GM18868 (cell line): ENCODE measurements at regions not wholly inside any gene's neighbourhood (a gene's known extent, or its start where the extent isn't known, plus 50 kb on each side); places are given as distances from the start of the nearest gene placed in this dataset.
"Not testable (repeated sequence)": the region's sequence is repeated elsewhere in the genome, so short reads cannot be mapped to it uniquely, and the experiment has no call there.

ENCODE experiments used
- ATAC-seq: cut with Tn5 transposase; IDR thresholded peaks from one replicate; pipeline ENCODE4 v1.9.1; 2021; ENCODE audit warnings: mild to moderate bottlenecking, moderate library complexity; ENCODE audit not compliant: unreplicated experiment

DNA sequence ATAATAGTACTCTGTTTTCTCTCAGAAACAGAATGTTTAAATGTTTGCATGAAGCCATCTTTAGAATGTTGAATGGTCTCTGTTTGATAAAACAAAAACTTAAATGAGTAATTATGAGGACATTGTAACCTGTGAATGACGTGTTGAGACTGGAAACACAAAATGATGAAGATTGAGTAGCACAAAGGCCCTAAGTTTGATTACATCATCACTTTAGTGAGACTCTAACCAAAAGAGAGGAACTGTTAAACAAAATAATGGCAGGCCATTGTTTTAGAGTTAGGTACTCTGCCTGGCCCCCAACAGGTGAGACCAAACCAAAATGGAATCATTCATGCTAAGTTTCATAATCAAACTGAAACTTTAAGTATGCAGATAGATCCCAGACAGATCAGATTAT is 1561.7 kb upstream of the SLC39A10 start:
- ATAC-seq, result no peak

- no peak for ATAC-seq
Measured at GRCh38 chr2:194090251-194090905, 1566.6 kb upstream of the SLC39A10 start.

GRCh38 chr2:194087089-194087958 is 1569.7 kb upstream of the SLC39A10 start:
- peak; percentile 54 for ATAC-seq

GRCh38 chr2:194086129-194086528 is 1570.9 kb upstream of the SLC39A10 start:
- peak; percentile 52 for ATAC-seq

GRCh38 chr2:194079989-194080388 is 1577.0 kb upstream of the SLC39A10 start:
- ATAC-seq, result no peak

DNA sequence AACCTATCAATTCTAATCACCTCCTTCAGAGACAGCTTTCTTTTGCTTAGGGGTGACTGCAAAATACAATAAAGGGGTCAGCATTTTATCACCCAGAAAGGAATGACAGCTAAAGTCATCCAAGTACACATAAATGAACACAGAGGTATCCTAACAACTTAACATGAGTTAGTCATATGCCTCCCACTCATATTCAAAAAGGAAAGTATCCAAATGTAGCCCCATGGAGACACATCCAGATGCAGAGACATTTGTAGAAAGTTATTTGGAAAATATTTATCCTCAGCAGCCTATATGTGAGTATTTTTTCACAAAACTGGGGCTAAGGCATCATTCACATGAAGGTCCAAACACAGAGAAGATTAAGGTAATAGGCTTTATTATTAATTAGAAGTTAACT is 1579.7 kb upstream of the SLC39A10 start:
- no peak for ATAC-seq

GRCh38 chr2:194062401-194062800 is 1594.6 kb upstream of the SLC39A10 start:
- ATAC-seq, result peak; percentile 70

DNA sequence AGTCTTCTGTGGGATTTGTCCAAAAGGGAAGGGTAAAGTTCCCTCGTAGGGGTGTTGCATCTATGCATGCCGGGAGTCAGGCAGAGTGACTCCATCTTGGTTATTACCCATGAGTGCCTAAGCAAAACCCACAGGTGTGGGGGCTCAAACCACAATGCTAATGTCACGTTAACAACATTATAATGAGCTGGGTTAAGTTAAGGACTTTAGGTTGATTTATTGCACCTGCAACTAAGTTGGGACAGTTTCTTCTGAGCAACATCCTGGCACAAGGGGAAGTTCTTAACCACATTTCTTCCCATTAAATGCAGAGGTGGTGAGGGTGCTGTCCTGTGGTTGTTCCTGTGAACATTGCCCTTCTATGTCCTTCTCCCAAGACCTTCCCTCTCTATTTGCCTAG is 1596.8 kb upstream of the SLC39A10 start:
- ATAC-seq, result no peak

- ATAC-seq, result no peak
Measured at GRCh38 chr2:194054313-194054712, 1602.7 kb upstream of the SLC39A10 start.

GRCh38 chr2:194044321-194044720 is 1612.7 kb upstream of the SLC39A10 start:
- no peak for ATAC-seq

GRCh38 chr2:194021130-194021529 is 1635.9 kb upstream of the SLC39A10 start:
- ATAC-seq, result not testable (repeated sequence)

DNA sequence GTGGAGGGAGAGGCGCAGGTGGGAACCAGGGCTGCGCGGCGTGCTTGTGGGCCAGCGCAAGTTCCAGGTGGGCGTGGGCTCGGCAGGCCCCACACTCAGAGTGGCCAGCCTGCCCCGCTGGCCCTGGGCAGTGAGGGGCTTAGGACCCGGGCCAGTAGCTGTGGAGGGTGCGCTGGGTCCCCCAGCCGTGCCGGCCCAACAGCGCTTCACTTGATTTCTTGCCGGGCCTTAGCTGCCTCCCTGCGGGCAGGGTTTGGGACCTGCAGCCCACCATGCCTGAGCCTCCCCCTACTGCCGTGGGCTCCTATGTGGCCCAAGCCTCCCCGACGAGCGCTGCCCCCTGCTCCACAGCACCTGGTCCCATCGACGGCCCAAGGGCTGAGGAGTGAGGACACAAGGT is 1636.9 kb upstream of the SLC39A10 start:
- no peak for ATAC-seq

GRCh38 chr2:194015751-194016150 is 1641.3 kb upstream of the SLC39A10 start:
- no peak for ATAC-seq

DNA sequence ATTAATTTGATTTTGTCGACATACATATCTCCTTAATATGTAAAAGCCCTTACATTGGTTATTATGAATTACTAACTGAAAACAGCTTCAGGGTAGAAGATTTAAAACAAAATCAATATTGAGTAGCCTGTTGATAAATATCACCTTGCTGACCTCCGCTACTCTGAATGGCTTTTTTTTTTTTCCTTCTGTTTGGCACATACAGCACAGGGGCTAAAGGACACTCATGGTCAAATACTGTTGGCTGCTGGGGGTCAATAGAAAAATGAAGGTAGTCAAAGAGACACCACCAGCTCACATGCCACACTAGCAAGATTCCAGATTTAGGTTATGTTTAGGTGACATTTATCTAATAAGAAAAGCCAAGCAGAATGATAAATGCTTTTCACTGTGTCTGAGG is 1642.4 kb upstream of the SLC39A10 start:
- ATAC-seq, result no peak

DNA sequence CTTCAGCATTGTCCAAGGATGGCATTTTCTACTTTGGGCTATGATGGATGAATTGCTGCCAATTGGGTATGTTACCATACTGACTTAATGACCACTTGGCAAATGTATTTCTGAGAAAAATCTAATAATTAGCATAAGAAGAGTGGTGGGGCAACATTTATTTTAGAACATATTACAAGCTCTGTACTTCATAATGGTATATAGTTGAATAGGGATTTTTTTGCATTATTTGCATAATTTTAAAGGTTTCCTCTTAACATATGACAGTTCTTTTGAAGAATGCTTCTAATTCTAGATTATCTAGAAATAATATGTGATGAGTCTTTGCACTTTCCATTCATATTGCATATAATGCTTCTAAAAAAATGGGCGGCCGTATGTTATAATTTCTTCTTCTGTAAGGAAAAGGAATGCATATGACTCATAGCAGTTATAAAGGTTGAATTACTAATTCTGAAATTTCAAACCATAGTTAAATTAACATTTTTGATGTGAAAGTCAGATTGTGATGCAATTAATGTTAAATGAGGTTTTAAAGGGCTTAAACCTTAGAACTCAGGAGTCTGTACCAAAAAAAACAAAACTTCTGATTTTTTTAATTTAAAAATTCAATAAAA is 1652.3 kb upstream of the SLC39A10 start:
- ATAC-seq, result no peak

- no peak for ATAC-seq
Measured at GRCh38 chr2:194003911-194004310, 1653.1 kb upstream of the SLC39A10 start.

DNA sequence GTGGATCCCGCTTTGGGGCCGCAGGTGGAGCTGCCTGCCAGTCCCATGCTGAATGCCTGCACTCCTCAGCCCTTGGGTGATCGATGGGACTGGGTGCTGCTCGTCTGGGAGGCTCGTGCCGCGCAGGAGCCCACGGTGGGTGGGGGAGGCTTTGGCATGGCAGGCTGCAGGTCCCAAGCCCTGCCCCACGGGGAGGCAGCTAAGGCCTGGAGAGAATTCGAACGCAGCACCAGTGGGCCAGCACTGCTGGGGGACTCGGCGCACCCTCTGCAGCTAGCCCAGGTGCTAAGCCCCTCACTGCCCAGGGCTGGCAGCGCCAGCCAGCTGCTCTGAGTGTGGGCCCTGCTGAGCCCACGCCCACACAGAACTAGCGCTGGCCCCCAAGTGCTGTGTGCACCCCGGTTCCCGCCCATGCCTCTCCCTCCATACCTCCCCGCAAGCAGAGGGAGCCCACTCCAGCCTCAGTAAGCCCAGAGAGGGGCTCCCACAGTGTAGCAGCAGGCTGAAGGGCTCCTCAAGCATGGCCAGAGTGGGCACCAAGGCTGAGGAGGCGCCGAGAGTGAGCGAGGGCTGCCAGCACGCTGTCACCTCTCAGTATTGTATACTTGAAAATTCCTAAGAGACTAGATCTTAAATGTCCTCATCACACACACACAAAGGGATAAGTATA is 1654.2 kb upstream of the SLC39A10 start:
- ATAC-seq, result no peak

DNA sequence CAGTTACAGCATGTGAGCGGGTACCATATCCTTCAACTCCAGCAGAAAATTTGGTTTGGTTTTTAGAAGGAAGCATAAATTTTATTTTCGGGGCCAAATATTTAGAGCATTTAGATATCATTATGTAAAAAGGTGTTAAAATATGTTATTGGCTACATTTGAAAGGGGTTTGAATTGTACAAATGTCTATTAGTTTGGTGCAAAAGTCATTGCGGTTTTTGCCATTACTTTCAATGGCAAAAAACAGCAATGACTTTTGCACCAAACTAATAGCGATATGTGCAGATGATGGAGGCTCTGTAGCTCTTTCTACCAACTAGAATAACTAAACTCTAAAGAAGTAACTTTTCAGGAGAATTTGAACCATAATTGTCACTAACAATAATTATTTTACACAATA is 1666.2 kb upstream of the SLC39A10 start:
- no peak for ATAC-seq

GRCh38 chr2:193989645-193990044 is 1667.4 kb upstream of the SLC39A10 start:
- ATAC-seq, result no peak

- ATAC-seq, result no peak
Measured at GRCh38 chr2:193988784-193989183, 1668.2 kb upstream of the SLC39A10 start.

DNA sequence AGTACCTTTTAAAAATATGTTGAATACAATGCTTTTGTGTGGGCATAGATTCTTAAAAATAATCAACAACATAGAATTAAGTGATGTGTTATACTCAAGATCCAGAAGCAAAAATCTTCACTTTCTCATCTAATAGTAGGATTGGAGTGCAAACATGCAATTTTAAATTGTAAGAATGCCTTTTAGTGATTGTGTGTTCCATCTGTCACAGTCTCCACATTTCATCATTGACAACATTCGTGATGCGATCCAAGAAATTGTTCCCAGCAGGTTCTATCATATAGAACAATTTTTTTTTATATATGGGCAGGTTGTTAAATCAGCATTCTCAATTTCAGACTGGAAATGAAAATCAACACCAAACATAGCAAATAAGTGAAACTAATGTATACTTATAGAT is 1671.8 kb upstream of the SLC39A10 start:
- no peak for ATAC-seq
